AG09309 (cell line): ENCODE measurements at regions not wholly inside any gene's neighbourhood (a gene's known extent, or its start where the extent isn't known, plus 50 kb on each side); places are given as distances from the start of the nearest gene placed in this dataset.

Source experiments
- DNase-seq: peaks from one replicate; pipeline ENCODE4 v3.0.0-alpha.2; 2010; ENCODE audit warnings: low read depth
- H3K4me3 ChIP-seq: 2 replicates; pipeline ENCODE4 v1.5.1; 2011; ENCODE audit warnings: mild to moderate bottlenecking, low read depth, low read length, moderate library complexity; ENCODE audit not compliant: control insufficient read depth
- CTCF ChIP-seq: IDR thresholded peaks from 2 replicates; pipeline ENCODE4 v1.5.1; 2011; ENCODE audit warnings: mild to moderate bottlenecking, low read depth, low read length, inconsistent platforms; ENCODE audit not compliant: insufficient read depth, control insufficient read depth; ENCODE audit errors: missing control alignments

- DNase-seq = no peak
- no peak for TF ChIP-seq CTCF
- no peak overlapping the region for H3K4me3 ChIP-seq
These were observed 377.7 kb upstream of the SMARCA2 start for GRCh38 chr9:1637401-1637800.

GRCh38 chr9:1639166-1639565, 376.0 kb upstream of the SMARCA2 start:
- no peak overlapping the region for H3K4me3 ChIP-seq
- DNase-seq = no peak
- TF ChIP-seq CTCF = no peak

GRCh38 chr9:1647776-1648175, 367.4 kb upstream of the SMARCA2 start:
- no peak for TF ChIP-seq CTCF
- H3K4me3 ChIP-seq = no peak overlapping the region
- DNase-seq = no peak

GRCh38 chr9:1653282-1653681, 361.9 kb upstream of the SMARCA2 start:
- H3K4me3 ChIP-seq = no peak overlapping the region
- no peak for TF ChIP-seq CTCF
- no peak for DNase-seq

- TF ChIP-seq CTCF = no peak
- DNase-seq = no peak
- H3K4me3 ChIP-seq = no peak overlapping the region
These were observed 356.3 kb upstream of the SMARCA2 start for GRCh38 chr9:1658661-1659362.

GRCh38 chr9:1659363-1659690, 355.8 kb upstream of the SMARCA2 start:
- no peak overlapping the region for H3K4me3 ChIP-seq
- TF ChIP-seq CTCF = no peak
- no peak for DNase-seq

GRCh38 chr9:1668441-1668840, 346.7 kb upstream of the SMARCA2 start:
- no peak overlapping the region for H3K4me3 ChIP-seq
- TF ChIP-seq CTCF = no peak
- DNase-seq = no peak
